ENCODE measurements at regions not wholly inside any gene's neighbourhood (a gene's known extent, or its start where the extent isn't known, plus 50 kb on each side); places are given as distances from the start of the nearest gene placed in this dataset.

DNA sequence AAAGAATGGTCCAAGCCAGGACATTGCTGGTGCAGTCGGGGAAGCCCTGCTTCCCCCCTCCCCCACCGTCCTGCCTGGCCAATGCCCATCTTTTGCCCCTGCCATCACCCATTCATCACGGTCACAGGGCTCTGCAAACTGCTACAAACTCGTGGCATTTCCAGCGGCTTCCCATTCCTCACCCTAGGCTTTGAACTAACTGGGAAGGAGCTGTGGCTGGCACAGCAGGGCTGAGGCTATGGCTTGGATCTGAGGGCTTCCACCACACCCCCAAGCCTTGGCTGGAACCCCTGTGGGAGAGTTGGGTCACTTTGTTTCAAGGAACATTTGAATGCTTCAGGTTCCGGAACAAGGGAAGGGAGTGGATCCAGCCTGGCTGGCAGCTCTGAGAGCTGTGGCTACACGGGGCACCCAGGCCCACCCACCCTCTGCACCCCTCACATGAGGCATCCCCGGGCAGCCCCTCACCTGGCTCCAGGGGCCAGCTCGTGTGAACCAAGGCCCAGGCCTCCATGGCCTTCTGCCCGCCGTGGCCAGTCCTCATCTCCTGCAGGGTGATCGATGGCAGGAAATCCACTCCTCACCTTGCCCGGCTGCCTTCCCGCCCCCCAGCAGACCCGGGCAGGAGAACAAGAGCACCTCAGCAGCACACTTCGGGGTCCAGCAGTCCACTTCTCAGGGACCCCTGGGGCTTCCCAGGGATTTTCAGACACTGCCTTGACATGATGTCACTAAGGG, 58.8 kb upstream of the OTOS start:
- ChIA-PET POLR2A (ENCODE audit: partially characterized antibody) (no interaction called here), CTCF (ENCODE audit: partially characterized antibody) (no interaction called here)
- Histone ChIP-seq H3K4me3 (ENCODE audit: low read length in 2 of 2) (no peak overlapping the region), H3K27ac (ENCODE audit: low read depth, low read length) (no peak overlapping the region), H3K36me3 (ENCODE audit: insufficient read depth, low read length) (no peaks in the 10 kb centered on the region), H3K9me3 (ENCODE audit: control insufficient read depth in 1 of 2, low read length in 2 of 2) (no peaks in the 10 kb centered on the region), H3K27me3 (ENCODE audit: insufficient read depth, low read length) (peaks cover 4% of the 10 kb centered on the region), H3K4me1 (ENCODE audit: insufficient read depth, low read length) (no peaks in the 10 kb centered on the region)
- no peak for DNase-seq
- intact Hi-C loops (cut with micrococcal nuclease) = no loop called here
- Mint-ChIP-seq H3K27me3 (peaks cover 14 to 25% of the 10 kb centered on the region in 2 donors), H3K36me3 (no peaks in the 10 kb centered on the region), H3K4me3 (no peak overlapping the region), H3K9me3 (peaks cover 0 to 3% (median 0%) of the 10 kb centered on the region in 8 donors), H3K27ac (no peak overlapping the region), H3K4me1 (peaks cover 0 to 1% (median 0%) of the 10 kb centered on the region in 4 donors)

GRCh38 chr2:240200230-240201051, 60.0 kb upstream of the OTOS start:
- Mint-ChIP-seq H3K4me3 (no peak overlapping the region), H3K36me3 (no peaks in the 10 kb centered on the region), H3K27me3 (peaks cover 14 to 28% of the 10 kb centered on the region in 2 donors), H3K4me1 (peaks cover 0 to 1% (median 0%) of the 10 kb centered on the region in 4 donors), H3K9me3 (peaks cover 0 to 3% (median 0%) of the 10 kb centered on the region in 8 donors), H3K27ac (no peak overlapping the region)
- no peak for DNase-seq
- H3K36me3 ChIP-seq (ENCODE audit: insufficient read depth, low read length) = no peaks in the 10 kb centered on the region
- H3K9me3 ChIP-seq (ENCODE audit: control insufficient read depth in 1 of 2, low read length in 2 of 2) = no peaks in the 10 kb centered on the region
- no peak overlapping the region for H3K4me3 ChIP-seq (ENCODE audit: low read length in 2 of 2)
- H3K27me3 ChIP-seq (ENCODE audit: insufficient read depth, low read length) = peaks cover 4% of the 10 kb centered on the region
- POLR2A ChIA-PET (ENCODE audit: partially characterized antibody) = no interaction called here
- CTCF ChIA-PET (ENCODE audit: partially characterized antibody) = interaction anchor here (1.0 kb wide), 1 partner anchor 17 kb away, joined by 3 read pairs; no protein-coding TSS in a partner anchor
- H3K4me1 ChIP-seq (ENCODE audit: insufficient read depth, low read length) = no peaks in the 10 kb centered on the region
- intact Hi-C loops (cut with micrococcal nuclease) = no loop called here
- no peak overlapping the region for H3K27ac ChIP-seq (ENCODE audit: low read depth, low read length)

GRCh38 chr2:240201866-240202265, 61.4 kb upstream of the OTOS start:
- POLR2A ChIA-PET (ENCODE audit: partially characterized antibody) = no interaction called here

DNA sequence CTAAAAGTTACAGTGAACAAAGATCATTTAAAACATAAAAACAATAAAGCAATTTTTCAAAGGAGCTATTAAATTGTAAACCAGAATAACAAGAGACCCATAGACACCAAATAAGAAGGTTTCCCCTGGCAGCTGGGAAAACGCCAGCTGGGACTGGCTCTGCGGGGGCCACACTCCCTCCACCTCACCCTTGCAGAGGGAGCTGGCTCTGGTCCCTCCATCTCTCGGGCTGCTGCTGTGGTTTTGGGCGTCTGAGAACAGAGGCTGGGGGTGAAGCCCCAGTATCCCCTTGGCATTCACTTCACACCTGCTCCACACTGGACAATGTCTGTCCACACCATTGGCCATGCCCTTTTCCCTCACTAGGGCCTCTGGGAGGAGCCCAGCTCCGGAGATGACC, 62.1 kb upstream of the OTOS start:
- no peak overlapping the region for H3K27ac Mint-ChIP-seq
- ChIA-PET POLR2A (ENCODE audit: partially characterized antibody) (no interaction called here), CTCF (ENCODE audit: partially characterized antibody) (no interaction called here)
- DNase-seq = no peak
- Histone ChIP-seq H3K36me3 (ENCODE audit: insufficient read depth, low read length) (no peaks in the 10 kb centered on the region), H3K4me1 (ENCODE audit: insufficient read depth, low read length) (no peaks in the 10 kb centered on the region), H3K9me3 (ENCODE audit: control insufficient read depth in 1 of 2, low read length in 2 of 2) (no peaks in the 10 kb centered on the region), H3K27me3 (ENCODE audit: insufficient read depth, low read length) (peaks cover 4% of the 10 kb centered on the region), H3K4me3 (ENCODE audit: low read length in 2 of 2) (no peak overlapping the region), H3K27ac (ENCODE audit: low read depth, low read length) (no peak overlapping the region)
- peaks cover 0 to 1% (median 0%) of the 10 kb centered on the region in 4 donors for H3K4me1 Mint-ChIP-seq
- peaks cover 0 to 12% (median 1%) of the 10 kb centered on the region in 8 donors for H3K9me3 Mint-ChIP-seq
- H3K27me3 Mint-ChIP-seq = peaks cover 12 to 26% of the 10 kb centered on the region in 2 donors
- intact Hi-C loops (cut with micrococcal nuclease) = no loop called here
- H3K4me3 Mint-ChIP-seq = no peak overlapping the region
- H3K36me3 Mint-ChIP-seq = no peaks in the 10 kb centered on the region

More at GRCh38 chr2:240201866-240202265, 61.4 kb upstream of the OTOS start:
- Mint-ChIP-seq H3K4me3 (no peak overlapping the region), H3K4me1 (peaks cover 0 to 1% (median 0%) of the 10 kb centered on the region in 4 donors), H3K9me3 (peaks cover 0 to 12% (median 1%) of the 10 kb centered on the region in 8 donors), H3K36me3 (no peaks in the 10 kb centered on the region), H3K27ac (no peak overlapping the region), H3K27me3 (peaks cover 12 to 26% of the 10 kb centered on the region in 2 donors)
- H3K9me3 ChIP-seq (ENCODE audit: control insufficient read depth in 1 of 2, low read length in 2 of 2) = no peaks in the 10 kb centered on the region
- DNase-seq = no peak
- CTCF ChIA-PET (ENCODE audit: partially characterized antibody) = no interaction called here
- H3K27me3 ChIP-seq (ENCODE audit: insufficient read depth, low read length) = peaks cover 4% of the 10 kb centered on the region
- H3K4me3 ChIP-seq (ENCODE audit: low read length in 2 of 2) = no peak overlapping the region
- intact Hi-C loops (cut with micrococcal nuclease) = no loop called here
- no peak overlapping the region for H3K27ac ChIP-seq (ENCODE audit: low read depth, low read length)
- H3K4me1 ChIP-seq (ENCODE audit: insufficient read depth, low read length) = no peaks in the 10 kb centered on the region
- H3K36me3 ChIP-seq (ENCODE audit: insufficient read depth, low read length) = no peaks in the 10 kb centered on the region

DNA sequence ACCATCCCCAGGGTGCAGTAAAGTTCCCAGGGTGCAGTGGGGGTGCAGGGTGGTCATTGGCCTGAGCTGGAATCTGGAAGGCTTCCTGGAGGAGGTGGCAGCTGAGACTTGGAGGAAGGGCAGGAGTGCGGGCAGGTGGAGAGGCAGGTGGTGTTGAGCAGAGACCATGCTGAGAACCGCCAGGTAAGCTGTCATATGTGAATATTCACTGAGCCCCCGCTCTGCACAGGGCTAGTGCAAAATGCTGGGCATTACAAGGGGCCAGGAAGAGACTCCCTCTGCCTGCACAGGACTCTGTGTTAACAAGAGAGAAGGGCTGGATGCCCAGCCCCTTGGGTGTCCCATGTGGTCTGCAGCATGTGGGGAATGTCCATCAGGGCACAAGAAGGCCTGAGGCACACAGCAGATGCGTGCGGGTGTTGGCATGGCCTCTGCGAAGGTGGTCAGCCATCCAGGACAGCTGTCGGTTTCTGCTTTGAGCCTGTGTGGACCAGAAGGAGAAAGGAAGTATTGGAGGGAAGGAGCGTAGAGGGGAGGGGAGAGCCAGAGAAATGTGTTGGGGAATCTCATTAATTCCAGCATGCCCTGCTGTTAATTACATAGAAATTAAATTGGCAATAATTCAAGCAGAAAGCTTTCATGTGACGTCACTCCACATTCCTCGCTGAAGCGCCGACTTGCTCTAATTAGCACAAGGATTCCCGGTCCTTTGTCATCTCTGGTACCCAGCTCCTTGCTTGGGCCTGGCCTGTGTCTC, 62.8 kb upstream of the OTOS start:
- ChIA-PET POLR2A (ENCODE audit: partially characterized antibody) (no interaction called here), CTCF (ENCODE audit: partially characterized antibody) (interaction anchor here (0.6 kb wide), 1 partner anchor 9 kb away, joined by 3 read pairs; no protein-coding TSS in a partner anchor)
- Mint-ChIP-seq H3K4me1 (peaks cover 0 to 1% (median 0%) of the 10 kb centered on the region in 4 donors), H3K4me3 (no peak overlapping the region), H3K27ac (no peak overlapping the region), H3K9me3 (peaks cover 0 to 18% (median 1%) of the 10 kb centered on the region in 8 donors), H3K36me3 (no peaks in the 10 kb centered on the region), H3K27me3 (peaks cover 12 to 26% of the 10 kb centered on the region in 2 donors)
- no peak overlapping the region for H3K4me3 ChIP-seq (ENCODE audit: low read length in 2 of 2)
- H3K9me3 ChIP-seq (ENCODE audit: control insufficient read depth in 1 of 2, low read length in 2 of 2) = no peaks in the 10 kb centered on the region
- peaks cover 4% of the 10 kb centered on the region for H3K27me3 ChIP-seq (ENCODE audit: insufficient read depth, low read length)
- no peak for DNase-seq
- H3K4me1 ChIP-seq (ENCODE audit: insufficient read depth, low read length) = no peaks in the 10 kb centered on the region
- intact Hi-C loops (cut with micrococcal nuclease) = no loop called here
- no peaks in the 10 kb centered on the region for H3K36me3 ChIP-seq (ENCODE audit: insufficient read depth, low read length)
- H3K27ac ChIP-seq (ENCODE audit: low read depth, low read length) = no peak overlapping the region

GRCh38 chr2:240203788-240204270, 63.4 kb upstream of the OTOS start:
- Histone ChIP-seq H3K9me3 (ENCODE audit: control insufficient read depth in 1 of 2, low read length in 2 of 2) (no peaks in the 10 kb centered on the region), H3K4me1 (ENCODE audit: insufficient read depth, low read length) (no peaks in the 10 kb centered on the region), H3K36me3 (ENCODE audit: insufficient read depth, low read length) (no peaks in the 10 kb centered on the region), H3K27me3 (ENCODE audit: insufficient read depth, low read length) (peaks cover 4% of the 10 kb centered on the region), H3K4me3 (ENCODE audit: low read length in 2 of 2) (no peak overlapping the region), H3K27ac (ENCODE audit: low read depth, low read length) (no peak overlapping the region)
- peaks cover 12 to 26% of the 10 kb centered on the region in 2 donors for H3K27me3 Mint-ChIP-seq
- peaks cover 0 to 18% (median 1%) of the 10 kb centered on the region in 8 donors for H3K9me3 Mint-ChIP-seq
- no peak for DNase-seq
- no peaks in the 10 kb centered on the region for H3K36me3 Mint-ChIP-seq
- ChIA-PET CTCF (ENCODE audit: partially characterized antibody) (interaction anchor here (0.6 kb wide), 1 partner anchor 9 kb away, joined by 3 read pairs; no protein-coding TSS in a partner anchor), POLR2A (ENCODE audit: partially characterized antibody) (no interaction called here)
- intact Hi-C loops (cut with micrococcal nuclease) = no loop called here
- no peak overlapping the region for H3K27ac Mint-ChIP-seq
- no peak overlapping the region for H3K4me3 Mint-ChIP-seq
- H3K4me1 Mint-ChIP-seq = peaks cover 0 to 1% (median 0%) of the 10 kb centered on the region in 4 donors

Data from CD4-positive, alpha-beta memory T cell (primary cell).